ENCODE measurements at regions not wholly inside any gene's neighbourhood (a gene's known extent, or its start where the extent isn't known, plus 50 kb on each side); places are given as distances from the start of the nearest gene placed in this dataset.

DNA sequence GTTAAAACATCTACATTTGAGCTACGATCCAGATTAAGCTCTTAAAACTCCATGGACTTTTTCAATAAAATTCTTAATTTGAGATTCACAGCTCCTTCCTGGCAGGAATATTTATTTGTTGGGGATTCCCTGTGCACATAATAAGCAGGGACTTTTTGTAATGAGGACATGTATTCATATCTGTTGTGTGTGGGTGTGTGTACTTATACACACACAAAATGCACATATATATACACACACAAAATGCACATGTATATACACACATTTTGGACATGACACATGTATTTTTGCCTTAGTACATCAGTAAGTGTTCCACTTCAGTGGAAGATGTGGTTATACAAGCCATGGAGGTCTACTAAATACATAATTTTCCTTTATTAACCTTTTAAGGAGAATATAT lies 1131.1 kb upstream of the CDH2 start:
- TF ChIP-seq, protein P1, sequence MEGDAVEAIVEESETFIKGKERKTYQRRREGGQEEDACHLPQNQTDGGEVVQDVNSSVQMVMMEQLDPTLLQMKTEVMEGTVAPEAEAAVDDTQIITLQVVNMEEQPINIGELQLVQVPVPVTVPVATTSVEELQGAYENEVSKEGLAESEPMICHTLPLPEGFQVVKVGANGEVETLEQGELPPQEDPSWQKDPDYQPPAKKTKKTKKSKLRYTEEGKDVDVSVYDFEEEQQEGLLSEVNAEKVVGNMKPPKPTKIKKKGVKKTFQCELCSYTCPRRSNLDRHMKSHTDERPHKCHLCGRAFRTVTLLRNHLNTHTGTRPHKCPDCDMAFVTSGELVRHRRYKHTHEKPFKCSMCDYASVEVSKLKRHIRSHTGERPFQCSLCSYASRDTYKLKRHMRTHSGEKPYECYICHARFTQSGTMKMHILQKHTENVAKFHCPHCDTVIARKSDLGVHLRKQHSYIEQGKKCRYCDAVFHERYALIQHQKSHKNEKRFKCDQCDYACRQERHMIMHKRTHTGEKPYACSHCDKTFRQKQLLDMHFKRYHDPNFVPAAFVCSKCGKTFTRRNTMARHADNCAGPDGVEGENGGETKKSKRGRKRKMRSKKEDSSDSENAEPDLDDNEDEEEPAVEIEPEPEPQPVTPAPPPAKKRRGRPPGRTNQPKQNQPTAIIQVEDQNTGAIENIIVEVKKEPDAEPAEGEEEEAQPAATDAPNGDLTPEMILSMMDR (conservative IDR thresholded peaks at IDR 0.05; ENCODE audit: low read depth, low read length): no peak
- no peak for TF ChIP-seq EZH2 (IDR thresholded peaks at IDR 0.05; ENCODE audit: borderline replicate concordance, low read depth, low read length, poor library complexity, severe bottlenecking)

Data from A673 (cell line).